ENCODE measurements at regions not wholly inside any gene's neighbourhood (a gene's known extent, or its start where the extent isn't known, plus 50 kb on each side); places are given as distances from the start of the nearest gene placed in this dataset.
A peak's percentile ranks its signal among the peaks of the same experiment; 100 is the strongest.

- no peak overlapping the region for H3K4me3 ChIP-seq
- no peaks in the 10 kb centered on the region for H3K27me3 ChIP-seq
- H3K9me3 ChIP-seq: no peaks in the 10 kb centered on the region
- peak; percentile 14 for DNase-seq
- H3K36me3 ChIP-seq: no peaks in the 10 kb centered on the region
Observed at GRCh38 chr3:72058493-72059081, 273.6 kb upstream of the PROK2 start.

- H3K36me3 ChIP-seq: no peaks in the 10 kb centered on the region
- no peak overlapping the region for H3K4me3 ChIP-seq
- DNase-seq: no peak
- H3K9me3 ChIP-seq: no peaks in the 10 kb centered on the region
- H3K27me3 ChIP-seq: no peaks in the 10 kb centered on the region
Observed at GRCh38 chr3:72055436-72055835, 270.5 kb upstream of the PROK2 start.

- Histone ChIP-seq H3K27me3 (no peaks in the 10 kb centered on the region), H3K4me3 (no peak overlapping the region), H3K9me3 (no peaks in the 10 kb centered on the region), H3K36me3 (no peaks in the 10 kb centered on the region)
- DNase-seq: no peak
Observed at GRCh38 chr3:72054976-72055375, 270.0 kb upstream of the PROK2 start.

GRCh38 chr3:72052841-72053409 lies 268.0 kb upstream of the PROK2 start:
- DNase-seq: no peak
- Histone ChIP-seq H3K27me3 (no peaks in the 10 kb centered on the region), H3K9me3 (no peaks in the 10 kb centered on the region), H3K4me3 (no peak overlapping the region), H3K36me3 (no peaks in the 10 kb centered on the region)

GRCh38 chr3:72050771-72051170 lies 265.8 kb upstream of the PROK2 start:
- no peaks in the 10 kb centered on the region for H3K27me3 ChIP-seq
- H3K9me3 ChIP-seq: no peaks in the 10 kb centered on the region
- no peaks in the 10 kb centered on the region for H3K36me3 ChIP-seq
- no peak overlapping the region for H3K4me3 ChIP-seq
- no peak for DNase-seq

- no peaks in the 10 kb centered on the region for H3K36me3 ChIP-seq
- no peak for DNase-seq
Observed at GRCh38 chr3:72050048-72050632, 265.2 kb upstream of the PROK2 start.

GRCh38 chr3:72049300-72049699 lies 264.4 kb upstream of the PROK2 start:
- no peak for DNase-seq
- no peaks in the 10 kb centered on the region for H3K27me3 ChIP-seq
- H3K36me3 ChIP-seq: no peaks in the 10 kb centered on the region
- H3K4me3 ChIP-seq: no peak overlapping the region
- H3K9me3 ChIP-seq: no peaks in the 10 kb centered on the region

More at GRCh38 chr3:72050048-72050632, 265.2 kb upstream of the PROK2 start:
- Histone ChIP-seq H3K4me3 (no peak overlapping the region), H3K27me3 (no peaks in the 10 kb centered on the region), H3K9me3 (no peaks in the 10 kb centered on the region)

- no peaks in the 10 kb centered on the region for H3K27me3 ChIP-seq
- H3K4me3 ChIP-seq: no peak overlapping the region
- no peak for DNase-seq
- no peaks in the 10 kb centered on the region for H3K36me3 ChIP-seq
- H3K9me3 ChIP-seq: no peaks in the 10 kb centered on the region
Observed at GRCh38 chr3:72048873-72049272, 263.9 kb upstream of the PROK2 start.

GRCh38 chr3:72047221-72047871 lies 262.4 kb upstream of the PROK2 start:
- H3K36me3 ChIP-seq: no peaks in the 10 kb centered on the region
- no peak for DNase-seq
- H3K27me3 ChIP-seq: no peaks in the 10 kb centered on the region
- H3K4me3 ChIP-seq: no peak overlapping the region
- no peaks in the 10 kb centered on the region for H3K9me3 ChIP-seq

GRCh38 chr3:72044231-72044855 lies 259.4 kb upstream of the PROK2 start:
- no peak for DNase-seq
- H3K9me3 ChIP-seq: no peaks in the 10 kb centered on the region
- no peaks in the 10 kb centered on the region for H3K27me3 ChIP-seq
- no peak overlapping the region for H3K4me3 ChIP-seq
- H3K36me3 ChIP-seq: no peaks in the 10 kb centered on the region

- no peaks in the 10 kb centered on the region for H3K9me3 ChIP-seq
- no peaks in the 10 kb centered on the region for H3K36me3 ChIP-seq
- DNase-seq: no peak
- H3K4me3 ChIP-seq: no peak overlapping the region
- no peaks in the 10 kb centered on the region for H3K27me3 ChIP-seq
Observed at GRCh38 chr3:72043204-72044133, 258.5 kb upstream of the PROK2 start.

- H3K9me3 ChIP-seq: no peaks in the 10 kb centered on the region
- H3K4me3 ChIP-seq: no peak overlapping the region
- H3K27me3 ChIP-seq: no peaks in the 10 kb centered on the region
- peak; percentile 24 for DNase-seq
- H3K36me3 ChIP-seq: no peaks in the 10 kb centered on the region
Observed at GRCh38 chr3:72042397-72043203, 257.7 kb upstream of the PROK2 start.

GRCh38 chr3:72041511-72041910 lies 256.6 kb upstream of the PROK2 start:
- no peak overlapping the region for H3K4me3 ChIP-seq
- H3K9me3 ChIP-seq: no peaks in the 10 kb centered on the region
- no peaks in the 10 kb centered on the region for H3K36me3 ChIP-seq
- H3K27me3 ChIP-seq: no peaks in the 10 kb centered on the region
- peak; percentile 8 for DNase-seq

GRCh38 chr3:72041076-72041475 lies 256.1 kb upstream of the PROK2 start:
- no peaks in the 10 kb centered on the region for H3K9me3 ChIP-seq

GRCh38 chr3:72039677-72040076 lies 254.7 kb upstream of the PROK2 start:
- Histone ChIP-seq H3K9me3 (no peaks in the 10 kb centered on the region), H3K4me3 (no peak overlapping the region), H3K36me3 (no peaks in the 10 kb centered on the region), H3K27me3 (no peaks in the 10 kb centered on the region)
- no peak for DNase-seq

More at GRCh38 chr3:72041076-72041475, 256.1 kb upstream of the PROK2 start:
- H3K36me3 ChIP-seq: no peaks in the 10 kb centered on the region
- no peak for DNase-seq
- no peak overlapping the region for H3K4me3 ChIP-seq
- H3K27me3 ChIP-seq: no peaks in the 10 kb centered on the region

- H3K36me3 ChIP-seq: no peaks in the 10 kb centered on the region
- H3K27me3 ChIP-seq: no peaks in the 10 kb centered on the region
- H3K9me3 ChIP-seq: no peaks in the 10 kb centered on the region
- no peak overlapping the region for H3K4me3 ChIP-seq
- peak; percentile 11 for DNase-seq
Observed at GRCh38 chr3:72036899-72037298, 252.0 kb upstream of the PROK2 start.
